K562 (cell line): ENCODE measurements at regions not wholly inside any gene's neighbourhood (a gene's known extent, or its start where the extent isn't known, plus 50 kb on each side); places are given as distances from the start of the nearest gene placed in this dataset.

ENCODE experiments used
- ATAC-seq: fragments of 200-7000 bp; cut with Tn5 transposase; 3 replicates; pipeline ENCODE4 v1.9.1; 2020; ENCODE audit warnings: moderate library complexity
- BruUV-seq: library from RNA; stranded (reverse); fragments of 400-500 nt; replicated peaks from 2 replicates; lab custom pipeline; 2021; lab: Mats Ljungman, UMichigan
- CTCF ChIA-PET: fragments of 300-600 bp; formaldehyde crosslinking; extraction: SDS; loops from one replicate; lab custom pipeline; 2021; ENCODE audit warnings: low intra/inter-chr PET ratio; lab: Yijun Ruan, JAX
- POLR2A ChIA-PET: fragments of 300-600, 350-650 bp; sonication (Branson Sonifier 250); formaldehyde crosslinking; extraction: SDS; loops from one replicate; lab custom pipeline; 2021; ENCODE audit warnings: antibody characterized with exemption, inconsistent platforms; lab: Yijun Ruan, JAX
- DNase-seq, 4 experiments: peaks; one replicate each; pipeline versions ENCODE4 v3.0.0 to v3.0.0-alpha.2; 2011 to 2018; ENCODE audit warnings: low spot score in 3 of 4, mixed read lengths in 3 of 4; ENCODE audit errors: extremely low read depth in 1 of 4
- FAIRE-seq: peaks from 2 replicates; lab custom pipeline; 2011; peaks lifted over from hg19 to GRCh38; lab: Jason Lieb, UNC
- H2AFZ ChIP-seq: 2 replicates; pipeline ENCODE4 v1.6.0; 2011; ENCODE audit warnings: low read depth, low read length, control low read depth, inconsistent platforms
- H3K27ac ChIP-seq: fragments of 200-600 bp; 3 replicates; pipeline ENCODE4 v1.8.0; 2011; ENCODE audit warnings: low read depth, mild to moderate bottlenecking, control low read depth, inconsistent platforms, low read length, moderate library complexity, mixed read lengths; ENCODE audit errors: extremely low read depth
- H3K27me3 ChIP-seq, 2 experiments: fragments of 300-600 bp in 1 of 2; 2 replicates in 1 of 2; 3 replicates in 1 of 2; pipeline versions ENCODE4 v1.6.0 to v1.8.0; 2011; ENCODE audit warnings: inconsistent platforms in 2 of 2, low read length in 2 of 2, mild to moderate bottlenecking in 1 of 2, mixed read lengths in 1 of 2, moderate library complexity in 1 of 2; ENCODE audit not compliant: control insufficient read depth in 2 of 2, insufficient read depth in 2 of 2
- H3K36me3 ChIP-seq: fragments of 300-600 bp; 3 replicates; pipeline ENCODE4 v1.8.0; 2011; ENCODE audit warnings: mild to moderate bottlenecking, low read length, inconsistent platforms; ENCODE audit not compliant: control insufficient read depth, insufficient read depth
- H3K4me1 ChIP-seq, 2 experiments: fragments of 200-600 bp in 1 of 2; replicated peaks in 1 of 2; 2 replicates in 1 of 2; 3 replicates in 1 of 2; pipeline versions ENCODE4 v1.5.1 to v1.8.0; 2011; ENCODE audit warnings: inconsistent platforms in 2 of 2, low read length in 2 of 2, mild to moderate bottlenecking in 1 of 2, mixed read lengths in 1 of 2, moderate library complexity in 1 of 2; ENCODE audit not compliant: control insufficient read depth in 2 of 2, insufficient read depth in 2 of 2
- H3K4me2 ChIP-seq: 2 replicates; pipeline ENCODE4 v1.6.1; 2011; ENCODE audit warnings: low read length, control low read depth, inconsistent platforms, mixed read lengths; ENCODE audit not compliant: insufficient read depth
- H3K4me3 ChIP-seq: fragments of 200-600 bp; sonication (generic), shearing (Covaris generic); 2 replicates; pipeline ENCODE4 v1.5.1; 2016; ENCODE audit warnings: control low read depth, inconsistent platforms
- H3K79me2 ChIP-seq: fragments of 200-600 bp; 3 replicates; pipeline ENCODE4 v1.8.0; 2011; ENCODE audit warnings: low read length, inconsistent platforms; ENCODE audit not compliant: control insufficient read depth, insufficient read depth
- H3K9ac ChIP-seq, 2 experiments: 2 replicates each; pipeline versions ENCODE4 v1.6.0 to v1.6.1; 2011; ENCODE audit warnings: low read depth in 2 of 2, low read length in 2 of 2, control low read depth in 1 of 2, inconsistent platforms in 1 of 2, mild to moderate bottlenecking in 1 of 2, mixed read lengths in 1 of 2; ENCODE audit not compliant: insufficient read depth in 1 of 2
- H3K9me1 ChIP-seq: one replicate; pipeline ENCODE4 v1.6.0; 2011; ENCODE audit warnings: inconsistent platforms, mild to moderate bottlenecking, low read length, moderate library complexity; ENCODE audit not compliant: control insufficient read depth, insufficient read depth
- H3K9me3 ChIP-seq: replicated peaks from 2 replicates; pipeline ENCODE4 v1.5.1; 2011; ENCODE audit warnings: low read depth, low read length, inconsistent platforms; ENCODE audit not compliant: control insufficient read depth, insufficient read depth
- H4K20me1 ChIP-seq: replicated peaks from 2 replicates; pipeline ENCODE4 v1.6.1; 2011; ENCODE audit warnings: low read length, inconsistent platforms, mixed read lengths; ENCODE audit not compliant: control insufficient read depth, insufficient read depth
- ARID2 ChIP-seq: fragments of 450-650 bp; IDR thresholded peaks from 2 replicates; pipeline ENCODE4 v1.6.1; 2017; ENCODE audit warnings: antibody characterized with exemption, mild to moderate bottlenecking
- CSDE1 ChIP-seq, 2 experiments: fragments of 450-650 bp; IDR thresholded peaks; 2 replicates each; pipeline ENCODE4 v1.6.1; 2016; ENCODE audit warnings: mild to moderate bottlenecking in 1 of 2
- E2F3 ChIP-seq: fragments of 250-450 bp; sonication (Bioruptor Pico); IDR thresholded peaks from 2 replicates; pipeline ENCODE4 v1.4.0; 2020; ENCODE audit warnings: mild to moderate bottlenecking
- EGR1 ChIP-seq: fragments of 450-650 bp; conservative IDR thresholded peaks from 2 replicates; pipeline ENCODE4 v1.6.1; 2017; ENCODE audit warnings: mild to moderate bottlenecking
- RBM25 ChIP-seq: fragments of 200-400 bp; formaldehyde crosslinking; IDR thresholded peaks from 2 replicates; pipeline ENCODE4 v1.6.1; 2018; ENCODE audit warnings: low read length, low read depth, moderate library complexity; ENCODE audit not compliant: severe bottlenecking
- TOE1 ChIP-seq, 2 experiments: fragments of 450-650 bp in 1 of 2; sonication (generic) in 1 of 2; formaldehyde crosslinking in 1 of 2; IDR thresholded peaks; 2 replicates each; pipeline versions ENCODE4 v1.7.1 to v1.8.0; 2016 to 2022; ENCODE audit warnings: borderline replicate concordance in 2 of 2, mild to moderate bottlenecking in 2 of 2, antibody characterized with exemption in 1 of 2, inconsistent platforms in 1 of 2, low read depth in 1 of 2, missing genetic modification reagents in 1 of 2, moderate library complexity in 1 of 2
- XRCC3 ChIP-seq: fragments of 450-650 bp; IDR thresholded peaks from 2 replicates; pipeline ENCODE4 v1.6.1; 2017; ENCODE audit warnings: mild to moderate bottlenecking, moderate library complexity
- ZNF347 ChIP-seq: fragments of 450-650 bp; formaldehyde crosslinking; IDR thresholded peaks from 2 replicates; pipeline ENCODE4 v1.4.0; 2020; ENCODE audit warnings: low read depth, mild to moderate bottlenecking, moderate library complexity
- WGBS: fragments of 100-300 bp; shearing (Covaris generic); methylation state at CpG from one replicate; pipeline ENCODE4 v1.1.6; 2016; ENCODE audit warnings: low coverage, mixed read lengths; ENCODE audit not compliant: insufficient coverage; ENCODE audit errors: missing lambda C conversion rate; 5-methylcytosine and 5-hydroxymethylcytosine counted together
- in situ Hi-C: fragments of 300-500 bp; cut with MboI; formaldehyde crosslinking; loops from 4 replicates; pipeline ENCODE4 v1.15.0; 2018; ENCODE audit warnings: inconsistent platforms, mixed read lengths
- intact Hi-C: fragments of 100-400 bp; cut with micrococcal nuclease; formaldehyde crosslinking; loops from 2 replicates; pipeline ENCODE4 v1.14.2; 2022
- TF ChIP-seq, protein P1 (sequence below): fragments of 450-650 bp; IDR thresholded peaks from 2 replicates; pipeline ENCODE4 v1.6.1; 2016; ENCODE audit warnings: low read depth
- TF ChIP-seq, protein P2 (sequence below): conservative IDR thresholded peaks from 2 replicates; pipeline ENCODE4 v1.6.1; 2011; ENCODE audit warnings: low read depth, mild to moderate bottlenecking, low read length; ENCODE audit not compliant: control insufficient read depth

DNA sequence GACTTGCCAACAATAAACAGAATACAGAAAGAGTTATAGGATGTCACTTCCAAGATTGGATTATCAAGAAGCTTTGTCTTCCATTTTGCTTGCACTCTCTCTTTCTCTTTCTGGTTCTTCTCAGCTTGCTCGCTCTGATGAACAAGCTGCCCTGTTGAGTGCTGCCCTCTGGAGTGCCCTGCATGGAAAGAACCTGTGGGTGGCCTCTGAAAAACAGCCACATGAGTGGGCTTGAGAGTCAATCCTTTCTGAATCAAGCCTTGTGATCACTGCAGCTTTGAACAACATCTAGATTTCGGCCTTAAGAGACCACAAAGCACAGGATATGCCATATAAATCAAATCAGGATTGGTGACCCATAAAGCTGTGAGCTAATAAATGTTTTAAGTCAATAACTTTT, 185.1 kb downstream of the KIF2B start:
- intact Hi-C loops = no loop called here
- no peaks in the 10 kb centered on the region for H3K36me3 ChIP-seq

More for the DNA sequence above, 185.1 kb downstream of the KIF2B start:
- Histone ChIP-seq H3K4me2 (no peak overlapping the region), H3K27me3 (no peaks in the 10 kb centered on the region), H3K4me3 (no peak overlapping the region), H3K27ac (no peak overlapping the region), H3K9me1 (no peaks in the 10 kb centered on the region), H3K79me2 (no peaks in the 10 kb centered on the region), H4K20me1 (no peaks in the 10 kb centered on the region), H3K4me1 (no peaks in the 10 kb centered on the region), H2AFZ (no peak overlapping the region), H3K9ac (no peak overlapping the region), H3K9me3 (no peaks in the 10 kb centered on the region)
- in situ Hi-C loops = no loop called here
- DNase-seq (no peak), FAIRE-seq (no peak), ATAC-seq (no peak)
- TF ChIP-seq, protein P1, sequence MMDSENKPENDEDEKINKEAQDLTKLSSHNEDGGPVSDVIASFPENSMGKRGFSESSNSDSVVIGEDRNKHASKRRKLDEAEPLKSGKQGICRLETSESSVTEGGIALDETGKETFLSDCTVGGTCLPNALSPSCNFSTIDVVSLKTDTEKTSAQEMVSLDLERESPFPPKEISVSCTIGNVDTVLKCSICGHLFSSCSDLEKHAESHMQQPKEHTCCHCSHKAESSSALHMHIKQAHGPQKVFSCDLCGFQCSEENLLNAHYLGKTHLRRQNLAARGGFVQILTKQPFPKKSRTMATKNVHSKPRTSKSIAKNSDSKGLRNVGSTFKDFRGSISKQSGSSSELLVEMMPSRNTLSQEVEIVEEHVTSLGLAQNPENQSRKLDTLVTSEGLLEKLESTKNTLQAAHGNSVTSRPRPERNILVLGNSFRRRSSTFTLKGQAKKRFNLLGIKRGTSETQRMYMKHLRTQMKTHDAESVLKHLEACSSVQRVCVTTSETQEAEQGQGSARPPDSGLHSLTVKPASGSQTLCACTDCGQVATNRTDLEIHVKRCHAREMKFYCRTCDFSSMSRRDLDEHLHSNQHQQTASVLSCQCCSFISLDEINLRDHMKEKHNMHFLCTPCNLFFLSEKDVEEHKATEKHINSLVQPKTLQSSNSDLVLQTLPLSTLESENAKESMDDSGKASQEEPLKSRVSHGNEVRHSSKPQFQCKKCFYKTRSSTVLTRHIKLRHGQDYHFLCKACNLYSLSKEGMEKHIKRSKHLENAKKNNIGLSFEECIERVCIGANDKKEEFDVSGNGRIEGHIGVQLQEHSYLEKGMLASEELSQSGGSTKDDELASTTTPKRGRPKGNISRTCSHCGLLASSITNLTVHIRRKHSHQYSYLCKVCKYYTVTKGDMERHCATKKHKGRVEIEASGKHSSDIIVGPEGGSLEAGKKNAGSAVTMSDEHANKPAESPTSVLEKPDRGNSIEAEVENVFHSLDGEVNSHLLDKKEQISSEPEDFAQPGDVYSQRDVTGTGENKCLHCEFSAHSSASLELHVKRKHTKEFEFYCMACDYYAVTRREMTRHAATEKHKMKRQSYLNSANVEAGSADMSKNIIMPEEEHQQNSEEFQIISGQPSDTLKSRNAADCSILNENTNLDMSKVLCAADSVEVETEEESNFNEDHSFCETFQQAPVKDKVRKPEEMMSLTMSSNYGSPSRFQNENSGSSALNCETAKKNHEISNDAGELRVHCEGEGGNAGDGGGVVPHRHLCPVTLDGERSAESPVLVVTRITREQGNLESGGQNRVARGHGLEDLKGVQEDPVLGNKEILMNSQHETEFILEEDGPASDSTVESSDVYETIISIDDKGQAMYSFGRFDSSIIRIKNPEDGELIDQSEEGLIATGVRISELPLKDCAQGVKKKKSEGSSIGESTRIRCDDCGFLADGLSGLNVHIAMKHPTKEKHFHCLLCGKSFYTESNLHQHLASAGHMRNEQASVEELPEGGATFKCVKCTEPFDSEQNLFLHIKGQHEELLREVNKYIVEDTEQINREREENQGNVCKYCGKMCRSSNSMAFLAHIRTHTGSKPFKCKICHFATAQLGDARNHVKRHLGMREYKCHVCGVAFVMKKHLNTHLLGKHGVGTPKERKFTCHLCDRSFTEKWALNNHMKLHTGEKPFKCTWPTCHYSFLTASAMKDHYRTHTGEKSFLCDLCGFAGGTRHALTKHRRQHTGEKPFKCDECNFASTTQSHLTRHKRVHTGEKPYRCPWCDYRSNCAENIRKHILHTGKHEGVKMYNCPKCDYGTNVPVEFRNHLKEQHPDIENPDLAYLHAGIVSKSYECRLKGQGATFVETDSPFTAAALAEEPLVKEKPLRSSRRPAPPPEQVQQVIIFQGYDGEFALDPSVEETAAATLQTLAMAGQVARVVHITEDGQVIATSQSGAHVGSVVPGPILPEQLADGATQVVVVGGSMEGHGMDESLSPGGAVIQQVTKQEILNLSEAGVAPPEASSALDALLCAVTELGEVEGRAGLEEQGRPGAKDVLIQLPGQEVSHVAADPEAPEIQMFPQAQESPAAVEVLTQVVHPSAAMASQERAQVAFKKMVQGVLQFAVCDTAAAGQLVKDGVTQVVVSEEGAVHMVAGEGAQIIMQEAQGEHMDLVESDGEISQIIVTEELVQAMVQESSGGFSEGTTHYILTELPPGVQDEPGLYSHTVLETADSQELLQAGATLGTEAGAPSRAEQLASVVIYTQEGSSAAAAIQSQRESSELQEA = no peak
- TF ChIP-seq ZNF347 = no peak
- TF ChIP-seq ARID2 = no peak
- no peak for TF ChIP-seq CSDE1 (IDR thresholded peaks at IDR 0.05)
- no peak for TF ChIP-seq RBM25
- no peak for TF ChIP-seq TOE1 (IDR thresholded peaks at IDR 0.05; ENCODE audit: borderline replicate concordance)
- TF ChIP-seq TOE1 (CRISPR knock-in tag; IDR thresholded peaks at IDR 0.05; ENCODE audit: borderline replicate concordance, low read depth) = no peak
- TF ChIP-seq E2F3 (CRISPR knock-in tag) = no peak
- TF ChIP-seq EGR1 = no peak
- TF ChIP-seq XRCC3 = no peak
- TF ChIP-seq, protein P2, sequence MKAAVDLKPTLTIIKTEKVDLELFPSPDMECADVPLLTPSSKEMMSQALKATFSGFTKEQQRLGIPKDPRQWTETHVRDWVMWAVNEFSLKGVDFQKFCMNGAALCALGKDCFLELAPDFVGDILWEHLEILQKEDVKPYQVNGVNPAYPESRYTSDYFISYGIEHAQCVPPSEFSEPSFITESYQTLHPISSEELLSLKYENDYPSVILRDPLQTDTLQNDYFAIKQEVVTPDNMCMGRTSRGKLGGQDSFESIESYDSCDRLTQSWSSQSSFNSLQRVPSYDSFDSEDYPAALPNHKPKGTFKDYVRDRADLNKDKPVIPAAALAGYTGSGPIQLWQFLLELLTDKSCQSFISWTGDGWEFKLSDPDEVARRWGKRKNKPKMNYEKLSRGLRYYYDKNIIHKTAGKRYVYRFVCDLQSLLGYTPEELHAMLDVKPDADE = no peak
- WGBS = 0% methylated on average over 1 of the region's 2 CpGs
- ChIA-PET CTCF (no interaction called here), POLR2A (no interaction called here)
- BruUV-seq = no TSS peak
